ENCODE measurements at regions not wholly inside any gene's neighbourhood (a gene's known extent, or its start where the extent isn't known, plus 50 kb on each side); places are given as distances from the start of the nearest gene placed in this dataset.

GRCh38 chr5:3661755-3662296 lies 66.2 kb downstream of the IRX1 start:
- DNase-seq (ENCODE audit: low read depth) = no peak
- H3K4me3 ChIP-seq (ENCODE audit: control insufficient read depth, low read depth, low read length) = no peak overlapping the region
- TF ChIP-seq CTCF (conservative IDR thresholded peaks at IDR 0.05; ENCODE audit: control insufficient read depth, insufficient read depth, low read depth, low read length) = no peak

GRCh38 chr5:3662344-3662743 lies 66.7 kb downstream of the IRX1 start:
- H3K4me3 ChIP-seq (ENCODE audit: control insufficient read depth, low read depth, low read length) = no peak overlapping the region
- no peak for DNase-seq (ENCODE audit: low read depth)
- no peak for TF ChIP-seq CTCF (conservative IDR thresholded peaks at IDR 0.05; ENCODE audit: control insufficient read depth, insufficient read depth, low read depth, low read length)

- no peak for DNase-seq (ENCODE audit: low read depth)
- no peak for TF ChIP-seq CTCF (conservative IDR thresholded peaks at IDR 0.05; ENCODE audit: control insufficient read depth, insufficient read depth, low read depth, low read length)
- no peak overlapping the region for H3K4me3 ChIP-seq (ENCODE audit: control insufficient read depth, low read depth, low read length)
Measured at GRCh38 chr5:3671337-3671736, 75.7 kb downstream of the IRX1 start.

GRCh38 chr5:3678801-3679200 lies 83.2 kb downstream of the IRX1 start:
- DNase-seq (ENCODE audit: low read depth) = no peak
- no peak for TF ChIP-seq CTCF (conservative IDR thresholded peaks at IDR 0.05; ENCODE audit: control insufficient read depth, insufficient read depth, low read depth, low read length)
- no peak overlapping the region for H3K4me3 ChIP-seq (ENCODE audit: control insufficient read depth, low read depth, low read length)

- no peak overlapping the region for H3K4me3 ChIP-seq (ENCODE audit: control insufficient read depth, low read depth, low read length)
- TF ChIP-seq CTCF (conservative IDR thresholded peaks at IDR 0.05; ENCODE audit: control insufficient read depth, insufficient read depth, low read depth, low read length) = no peak
- DNase-seq (ENCODE audit: low read depth) = no peak
Measured at GRCh38 chr5:3680821-3681220, 85.2 kb downstream of the IRX1 start.

- no peak overlapping the region for H3K4me3 ChIP-seq (ENCODE audit: control insufficient read depth, low read depth, low read length)
- TF ChIP-seq CTCF (conservative IDR thresholded peaks at IDR 0.05; ENCODE audit: control insufficient read depth, insufficient read depth, low read depth, low read length) = no peak
- no peak for DNase-seq (ENCODE audit: low read depth)
Measured at GRCh38 chr5:3684118-3684517, 88.5 kb downstream of the IRX1 start.

- TF ChIP-seq CTCF (conservative IDR thresholded peaks at IDR 0.05; ENCODE audit: control insufficient read depth, insufficient read depth, low read depth, low read length) = no peak
- H3K4me3 ChIP-seq (ENCODE audit: control insufficient read depth, low read depth, low read length) = no peak overlapping the region
- DNase-seq (ENCODE audit: low read depth) = no peak
Measured at GRCh38 chr5:3684771-3685354, 89.2 kb downstream of the IRX1 start.
